K562 (cell line): ENCODE measurements at regions not wholly inside any gene's neighbourhood (a gene's known extent, or its start where the extent isn't known, plus 50 kb on each side); places are given as distances from the start of the nearest gene placed in this dataset.

Source experiments
- ATAC-seq: fragments of 200-7000 bp; cut with Tn5 transposase; 3 replicates; pipeline ENCODE4 v1.9.1; 2020; ENCODE audit warnings: moderate library complexity
- BruUV-seq: library from RNA; stranded (reverse); fragments of 400-500 nt; replicated peaks from 2 replicates; lab custom pipeline; 2021; lab: Mats Ljungman, UMichigan
- CTCF ChIA-PET: fragments of 300-600 bp; formaldehyde crosslinking; extraction: SDS; loops from one replicate; lab custom pipeline; 2021; ENCODE audit warnings: low intra/inter-chr PET ratio; lab: Yijun Ruan, JAX
- POLR2A ChIA-PET: fragments of 300-600, 350-650 bp; sonication (Branson Sonifier 250); formaldehyde crosslinking; extraction: SDS; loops from one replicate; lab custom pipeline; 2021; ENCODE audit warnings: antibody characterized with exemption, inconsistent platforms; lab: Yijun Ruan, JAX
- DNase-seq, 4 experiments: peaks; one replicate each; pipeline versions ENCODE4 v3.0.0 to v3.0.0-alpha.2; 2011 to 2018; ENCODE audit warnings: low spot score in 3 of 4, mixed read lengths in 3 of 4; ENCODE audit errors: extremely low read depth in 1 of 4
- FAIRE-seq: peaks from 2 replicates; lab custom pipeline; 2011; peaks lifted over from hg19 to GRCh38; lab: Jason Lieb, UNC
- H2AFZ ChIP-seq: 2 replicates; pipeline ENCODE4 v1.6.0; 2011; ENCODE audit warnings: low read depth, low read length, control low read depth, inconsistent platforms
- H3K27ac ChIP-seq: fragments of 200-600 bp; 3 replicates; pipeline ENCODE4 v1.8.0; 2011; ENCODE audit warnings: low read depth, mild to moderate bottlenecking, control low read depth, inconsistent platforms, low read length, moderate library complexity, mixed read lengths; ENCODE audit errors: extremely low read depth
- H3K27me3 ChIP-seq, 2 experiments: fragments of 300-600 bp in 1 of 2; 2 replicates in 1 of 2; 3 replicates in 1 of 2; pipeline versions ENCODE4 v1.6.0 to v1.8.0; 2011; ENCODE audit warnings: inconsistent platforms in 2 of 2, low read length in 2 of 2, mild to moderate bottlenecking in 1 of 2, mixed read lengths in 1 of 2, moderate library complexity in 1 of 2; ENCODE audit not compliant: control insufficient read depth in 2 of 2, insufficient read depth in 2 of 2
- H3K36me3 ChIP-seq: fragments of 300-600 bp; 3 replicates; pipeline ENCODE4 v1.8.0; 2011; ENCODE audit warnings: mild to moderate bottlenecking, low read length, inconsistent platforms; ENCODE audit not compliant: control insufficient read depth, insufficient read depth
- H3K4me1 ChIP-seq, 2 experiments: fragments of 200-600 bp in 1 of 2; replicated peaks in 1 of 2; 2 replicates in 1 of 2; 3 replicates in 1 of 2; pipeline versions ENCODE4 v1.5.1 to v1.8.0; 2011; ENCODE audit warnings: inconsistent platforms in 2 of 2, low read length in 2 of 2, mild to moderate bottlenecking in 1 of 2, mixed read lengths in 1 of 2, moderate library complexity in 1 of 2; ENCODE audit not compliant: control insufficient read depth in 2 of 2, insufficient read depth in 2 of 2
- H3K4me2 ChIP-seq: 2 replicates; pipeline ENCODE4 v1.6.1; 2011; ENCODE audit warnings: low read length, control low read depth, inconsistent platforms, mixed read lengths; ENCODE audit not compliant: insufficient read depth
- H3K4me3 ChIP-seq: fragments of 200-600 bp; sonication (generic), shearing (Covaris generic); 2 replicates; pipeline ENCODE4 v1.5.1; 2016; ENCODE audit warnings: control low read depth, inconsistent platforms
- H3K79me2 ChIP-seq: fragments of 200-600 bp; 3 replicates; pipeline ENCODE4 v1.8.0; 2011; ENCODE audit warnings: low read length, inconsistent platforms; ENCODE audit not compliant: control insufficient read depth, insufficient read depth
- H3K9ac ChIP-seq, 2 experiments: 2 replicates each; pipeline versions ENCODE4 v1.6.0 to v1.6.1; 2011; ENCODE audit warnings: low read depth in 2 of 2, low read length in 2 of 2, control low read depth in 1 of 2, inconsistent platforms in 1 of 2, mild to moderate bottlenecking in 1 of 2, mixed read lengths in 1 of 2; ENCODE audit not compliant: insufficient read depth in 1 of 2
- H3K9me1 ChIP-seq: one replicate; pipeline ENCODE4 v1.6.0; 2011; ENCODE audit warnings: inconsistent platforms, mild to moderate bottlenecking, low read length, moderate library complexity; ENCODE audit not compliant: control insufficient read depth, insufficient read depth
- H3K9me3 ChIP-seq: replicated peaks from 2 replicates; pipeline ENCODE4 v1.5.1; 2011; ENCODE audit warnings: low read depth, low read length, inconsistent platforms; ENCODE audit not compliant: control insufficient read depth, insufficient read depth
- H4K20me1 ChIP-seq: replicated peaks from 2 replicates; pipeline ENCODE4 v1.6.1; 2011; ENCODE audit warnings: low read length, inconsistent platforms, mixed read lengths; ENCODE audit not compliant: control insufficient read depth, insufficient read depth
- ATF1 ChIP-seq, 2 experiments: fragments of 450-650 bp in 1 of 2; IDR thresholded peaks; 2 replicates each; pipeline ENCODE4 v1.6.1; 2016; ENCODE audit warnings: missing compliant biosample characterization in 1 of 2, missing genetic modification characterization in 1 of 2
- CBX8 ChIP-seq: fragments of 200-600 bp; sonication (generic); IDR thresholded peaks from 2 replicates; pipeline ENCODE4 v1.6.1; 2012; ENCODE audit warnings: borderline replicate concordance, mixed run types, low read depth, mild to moderate bottlenecking, moderate library complexity, mixed read lengths, low read length, control low read depth, inconsistent platforms; ENCODE audit not compliant: poor library complexity, severe bottlenecking; ENCODE audit errors: extremely low read depth
- ETS2 ChIP-seq: IDR thresholded peaks from 2 replicates; pipeline ENCODE4 v1.6.1; 2016; ENCODE audit warnings: borderline replicate concordance, missing genetic modification characterization, mild to moderate bottlenecking, moderate library complexity, missing compliant biosample characterization; ENCODE audit not compliant: poor library complexity, severe bottlenecking
- GTF2F1 ChIP-seq: IDR thresholded peaks from 2 replicates; pipeline ENCODE4 v1.6.1; 2011; ENCODE audit warnings: low read depth, low read length, improper control_type of control experiment
- HMGN3 ChIP-seq: IDR thresholded peaks from 2 replicates; pipeline ENCODE4 v1.6.1; 2011; ENCODE audit warnings: borderline replicate concordance, low read depth, mild to moderate bottlenecking, mixed read lengths, low read length; ENCODE audit not compliant: insufficient read length; ENCODE audit errors: extremely low read depth
- L3MBTL2 ChIP-seq: fragments of 450-650 bp; IDR thresholded peaks from 2 replicates; pipeline ENCODE4 v1.6.1; 2016; ENCODE audit warnings: mild to moderate bottlenecking, moderate library complexity
- MCM7 ChIP-seq, 2 experiments: fragments of 450-650 bp; IDR thresholded peaks; 2 replicates each; pipeline ENCODE4 v1.6.1; 2016 to 2018
- TOE1 ChIP-seq, 2 experiments: fragments of 450-650 bp in 1 of 2; sonication (generic) in 1 of 2; formaldehyde crosslinking in 1 of 2; IDR thresholded peaks; 2 replicates each; pipeline versions ENCODE4 v1.7.1 to v1.8.0; 2016 to 2022; ENCODE audit warnings: borderline replicate concordance in 2 of 2, mild to moderate bottlenecking in 2 of 2, antibody characterized with exemption in 1 of 2, inconsistent platforms in 1 of 2, low read depth in 1 of 2, missing genetic modification reagents in 1 of 2, moderate library complexity in 1 of 2
- ZNF217 ChIP-seq: sonication (generic); formaldehyde crosslinking; IDR thresholded peaks from 2 replicates; pipeline ENCODE4 v1.8.0; 2022; ENCODE audit warnings: mild to moderate bottlenecking, missing genetic modification reagents
- ZNF232 ChIP-seq: sonication (generic); formaldehyde crosslinking; IDR thresholded peaks from 2 replicates; pipeline ENCODE4 v1.8.0; 2022; ENCODE audit warnings: mild to moderate bottlenecking, missing genetic modification reagents
- ZNF518B ChIP-seq: fragments of 250-450 bp; sonication (Bioruptor Pico); IDR thresholded peaks from 2 replicates; pipeline ENCODE4 v1.5.0; 2021; ENCODE audit warnings: mild to moderate bottlenecking, moderate library complexity
- WGBS: fragments of 100-300 bp; shearing (Covaris generic); methylation state at CpG from one replicate; pipeline ENCODE4 v1.1.6; 2016; ENCODE audit warnings: low coverage, mixed read lengths; ENCODE audit not compliant: insufficient coverage; ENCODE audit errors: missing lambda C conversion rate; 5-methylcytosine and 5-hydroxymethylcytosine counted together
- in situ Hi-C: fragments of 300-500 bp; cut with MboI; formaldehyde crosslinking; loops from 4 replicates; pipeline ENCODE4 v1.15.0; 2018; ENCODE audit warnings: inconsistent platforms, mixed read lengths
- intact Hi-C: fragments of 100-400 bp; cut with micrococcal nuclease; formaldehyde crosslinking; loops from 2 replicates; pipeline ENCODE4 v1.14.2; 2022
- TF ChIP-seq, protein P1 (sequence below): fragments of 250-450 bp; sonication (Bioruptor Pico); IDR thresholded peaks from 2 replicates; pipeline ENCODE4 v1.4.0; 2020

DNA sequence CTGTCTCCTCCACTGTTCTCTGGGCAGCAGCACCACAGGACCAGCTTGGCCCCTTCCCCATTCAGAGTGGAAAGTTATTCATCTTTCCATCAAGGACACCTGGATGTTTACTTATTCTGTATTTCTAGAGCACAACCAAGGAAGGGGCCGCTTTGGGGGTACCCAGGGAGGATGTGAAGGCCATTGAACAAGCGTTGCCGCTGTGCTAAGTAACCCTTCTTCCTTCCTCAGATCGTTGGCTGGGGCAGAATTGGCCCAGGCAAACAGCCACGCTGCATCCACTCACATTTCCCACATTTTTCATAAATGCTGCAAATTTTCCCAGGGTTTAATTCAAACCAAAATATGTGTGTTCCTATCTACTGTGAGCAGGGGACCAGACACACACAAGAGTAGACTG lies 76.2 kb upstream of the NPAS2 start (continued):
- no peak for TF ChIP-seq CBX8
- TF ChIP-seq TOE1 (IDR thresholded peaks at IDR 0.05; ENCODE audit: borderline replicate concordance): no peak
- TF ChIP-seq TOE1 (CRISPR knock-in tag; IDR thresholded peaks at IDR 0.05; ENCODE audit: borderline replicate concordance, low read depth): no peak
- TF ChIP-seq ZNF217: no peak
- no peak for TF ChIP-seq GTF2F1
- TF ChIP-seq MCM7 (IDR thresholded peaks at IDR 0.05): no peak

- no peaks in the 10 kb centered on the region for H4K20me1 ChIP-seq
- H3K79me2 ChIP-seq: no peaks in the 10 kb centered on the region
- ChIA-PET POLR2A (no interaction called here), CTCF (no interaction called here)
- H3K9ac ChIP-seq: no peak overlapping the region
- no peak for DNase-seq
- intact Hi-C loops (no loop called here), in situ Hi-C loops (no loop called here)
- no peaks in the 10 kb centered on the region for H3K4me1 ChIP-seq
- no peak for ATAC-seq
- H3K27me3 ChIP-seq: peaks cover 0 to 13% of the 10 kb centered on the region in 2 experiments; a peak in 3 of 5 replicates
- 0% methylated on average over 11 of the region's 11 CpGs for WGBS
- H2AFZ ChIP-seq: no peak overlapping the region
- no peaks in the 10 kb centered on the region for H3K9me3 ChIP-seq
- BruUV-seq: no TSS peak
- no peak overlapping the region for H3K4me2 ChIP-seq
- H3K9me1 ChIP-seq: no peaks in the 10 kb centered on the region
- no peak overlapping the region for H3K4me3 ChIP-seq
- H3K36me3 ChIP-seq: no peaks in the 10 kb centered on the region
- FAIRE-seq: no peak
- no peak overlapping the region for H3K27ac ChIP-seq
- TF ChIP-seq L3MBTL2: no peak
- no peak for TF ChIP-seq HMGN3
- no peak for TF ChIP-seq ZNF232 (CRISPR knock-in tag)
- TF ChIP-seq ZNF518B: no peak
- no peak for TF ChIP-seq ETS2 (tag)
- TF ChIP-seq ATF1 (CRISPR knock-in tag; IDR thresholded peaks at IDR 0.05): no peak
- TF ChIP-seq ATF1 (tag; IDR thresholded peaks at IDR 0.05): no peak
- TF ChIP-seq, protein P1, sequence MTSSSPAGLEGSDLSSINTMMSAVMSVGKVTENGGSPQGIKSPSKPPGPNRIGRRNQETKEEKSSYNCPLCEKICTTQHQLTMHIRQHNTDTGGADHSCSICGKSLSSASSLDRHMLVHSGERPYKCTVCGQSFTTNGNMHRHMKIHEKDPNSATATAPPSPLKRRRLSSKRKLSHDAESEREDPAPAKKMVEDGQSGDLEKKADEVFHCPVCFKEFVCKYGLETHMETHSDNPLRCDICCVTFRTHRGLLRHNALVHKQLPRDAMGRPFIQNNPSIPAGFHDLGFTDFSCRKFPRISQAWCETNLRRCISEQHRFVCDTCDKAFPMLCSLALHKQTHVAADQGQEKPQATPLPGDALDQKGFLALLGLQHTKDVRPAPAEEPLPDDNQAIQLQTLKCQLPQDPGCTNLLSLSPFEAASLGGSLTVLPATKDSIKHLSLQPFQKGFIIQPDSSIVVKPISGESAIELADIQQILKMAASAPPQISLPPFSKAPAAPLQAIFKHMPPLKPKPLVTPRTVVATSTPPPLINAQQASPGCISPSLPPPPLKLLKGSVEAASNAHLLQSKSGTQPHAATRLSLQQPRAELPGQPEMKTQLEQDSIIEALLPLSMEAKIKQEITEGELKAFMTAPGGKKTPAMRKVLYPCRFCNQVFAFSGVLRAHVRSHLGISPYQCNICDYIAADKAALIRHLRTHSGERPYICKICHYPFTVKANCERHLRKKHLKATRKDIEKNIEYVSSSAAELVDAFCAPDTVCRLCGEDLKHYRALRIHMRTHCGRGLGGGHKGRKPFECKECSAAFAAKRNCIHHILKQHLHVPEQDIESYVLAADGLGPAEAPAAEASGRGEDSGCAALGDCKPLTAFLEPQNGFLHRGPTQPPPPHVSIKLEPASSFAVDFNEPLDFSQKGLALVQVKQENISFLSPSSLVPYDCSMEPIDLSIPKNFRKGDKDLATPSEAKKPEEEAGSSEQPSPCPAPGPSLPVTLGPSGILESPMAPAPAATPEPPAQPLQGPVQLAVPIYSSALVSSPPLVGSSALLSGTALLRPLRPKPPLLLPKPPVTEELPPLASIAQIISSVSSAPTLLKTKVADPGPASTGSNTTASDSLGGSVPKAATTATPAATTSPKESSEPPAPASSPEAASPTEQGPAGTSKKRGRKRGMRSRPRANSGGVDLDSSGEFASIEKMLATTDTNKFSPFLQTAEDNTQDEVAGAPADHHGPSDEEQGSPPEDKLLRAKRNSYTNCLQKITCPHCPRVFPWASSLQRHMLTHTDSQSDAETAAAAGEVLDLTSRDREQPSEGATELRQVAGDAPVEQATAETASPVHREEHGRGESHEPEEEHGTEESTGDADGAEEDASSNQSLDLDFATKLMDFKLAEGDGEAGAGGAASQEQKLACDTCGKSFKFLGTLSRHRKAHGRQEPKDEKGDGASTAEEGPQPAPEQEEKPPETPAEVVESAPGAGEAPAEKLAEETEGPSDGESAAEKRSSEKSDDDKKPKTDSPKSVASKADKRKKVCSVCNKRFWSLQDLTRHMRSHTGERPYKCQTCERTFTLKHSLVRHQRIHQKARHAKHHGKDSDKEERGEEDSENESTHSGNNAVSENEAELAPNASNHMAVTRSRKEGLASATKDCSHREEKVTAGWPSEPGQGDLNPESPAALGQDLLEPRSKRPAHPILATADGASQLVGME (CRISPR knock-in tag): no peak
Observed at GRCh38 chr2:100744184-100744583, 75.8 kb upstream of the NPAS2 start.
